Fibroblast of villous mesenchyme (primary cell): ENCODE measurements at regions not wholly inside any gene's neighbourhood (a gene's known extent, or its start where the extent isn't known, plus 50 kb on each side); places are given as distances from the start of the nearest gene placed in this dataset.
A peak's percentile ranks its signal among the peaks of the same experiment; 100 is the strongest.

Experiments used
- DNase-seq: peaks from one replicate; pipeline ENCODE4 v3.0.0-alpha.2; 2010; ENCODE audit warnings: low read depth
- H3K4me3 ChIP-seq: 2 replicates; pipeline ENCODE4 v1.5.1; 2011; ENCODE audit warnings: low read depth, mild to moderate bottlenecking, low read length
- TF ChIP-seq, protein P1 (sequence below): IDR thresholded peaks from 2 replicates; pipeline ENCODE4 v1.5.1; 2012; ENCODE audit warnings: low read depth, mild to moderate bottlenecking, low read length; ENCODE audit not compliant: insufficient read depth

DNA sequence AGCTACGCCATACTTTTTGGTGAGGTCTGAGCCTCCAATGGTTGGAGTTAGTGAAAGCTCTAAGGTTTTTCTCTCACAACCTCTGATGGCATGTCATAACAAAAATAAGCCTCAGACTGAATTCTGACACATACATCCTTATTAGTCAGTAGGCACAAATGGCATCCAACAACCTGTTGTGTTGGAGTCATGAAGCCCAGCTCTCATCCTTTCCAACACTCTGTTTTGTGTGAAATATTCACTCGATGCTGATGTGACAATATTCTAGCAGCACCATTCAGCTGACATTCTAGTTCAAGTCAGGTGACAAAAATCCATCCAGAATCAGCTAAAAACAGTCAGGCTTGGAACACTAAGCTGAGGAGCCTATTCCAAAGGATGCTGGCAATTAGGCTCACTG, 603.2 kb upstream of the ID2 start:
- no peak for DNase-seq
- TF ChIP-seq, protein P1, sequence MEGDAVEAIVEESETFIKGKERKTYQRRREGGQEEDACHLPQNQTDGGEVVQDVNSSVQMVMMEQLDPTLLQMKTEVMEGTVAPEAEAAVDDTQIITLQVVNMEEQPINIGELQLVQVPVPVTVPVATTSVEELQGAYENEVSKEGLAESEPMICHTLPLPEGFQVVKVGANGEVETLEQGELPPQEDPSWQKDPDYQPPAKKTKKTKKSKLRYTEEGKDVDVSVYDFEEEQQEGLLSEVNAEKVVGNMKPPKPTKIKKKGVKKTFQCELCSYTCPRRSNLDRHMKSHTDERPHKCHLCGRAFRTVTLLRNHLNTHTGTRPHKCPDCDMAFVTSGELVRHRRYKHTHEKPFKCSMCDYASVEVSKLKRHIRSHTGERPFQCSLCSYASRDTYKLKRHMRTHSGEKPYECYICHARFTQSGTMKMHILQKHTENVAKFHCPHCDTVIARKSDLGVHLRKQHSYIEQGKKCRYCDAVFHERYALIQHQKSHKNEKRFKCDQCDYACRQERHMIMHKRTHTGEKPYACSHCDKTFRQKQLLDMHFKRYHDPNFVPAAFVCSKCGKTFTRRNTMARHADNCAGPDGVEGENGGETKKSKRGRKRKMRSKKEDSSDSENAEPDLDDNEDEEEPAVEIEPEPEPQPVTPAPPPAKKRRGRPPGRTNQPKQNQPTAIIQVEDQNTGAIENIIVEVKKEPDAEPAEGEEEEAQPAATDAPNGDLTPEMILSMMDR = no peak
- no peak overlapping the region for H3K4me3 ChIP-seq

DNA sequence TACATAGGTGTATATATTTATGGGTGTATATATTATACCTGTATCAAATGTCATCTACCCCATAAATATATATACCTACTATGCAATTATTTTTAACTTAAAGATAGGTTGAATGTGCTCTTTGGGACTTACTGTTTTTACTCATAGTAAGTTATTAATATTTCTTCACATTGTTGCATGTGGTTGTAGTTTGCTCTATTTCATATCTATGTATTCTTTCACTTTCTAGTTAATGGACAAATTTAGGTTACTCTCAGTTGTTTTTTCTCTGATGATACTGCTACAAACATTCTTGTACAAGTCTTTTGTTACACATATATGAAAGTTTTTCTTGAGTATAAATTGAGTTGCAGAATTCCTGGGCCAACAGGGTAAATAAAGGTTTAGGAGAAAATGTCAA, 601.8 kb upstream of the ID2 start:
- H3K4me3 ChIP-seq = no peak overlapping the region
- no peak for DNase-seq
- TF ChIP-seq, protein P1 = no peak

DNA sequence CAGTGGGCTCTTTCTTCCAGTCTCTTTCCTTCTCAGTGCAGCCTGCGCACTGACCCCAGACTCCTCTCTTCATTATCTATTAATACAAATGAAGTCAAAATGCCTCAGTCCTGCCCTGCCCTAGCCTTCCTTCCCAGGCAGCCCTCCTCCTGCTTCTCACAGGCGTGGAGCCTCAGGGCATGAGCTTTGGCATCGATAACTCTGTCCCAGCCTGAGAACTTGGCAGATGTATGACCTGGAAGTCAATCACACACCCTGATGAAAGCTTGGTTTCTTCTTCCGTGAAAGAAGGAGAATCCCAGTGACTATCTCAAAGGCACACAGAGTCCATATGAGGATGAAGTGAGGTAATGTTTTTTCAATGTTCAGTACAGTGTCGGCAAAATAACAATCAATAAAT, 600.7 kb upstream of the ID2 start:
- TF ChIP-seq, protein P1 = no peak
- no peak overlapping the region for H3K4me3 ChIP-seq
- DNase-seq = no peak

DNA sequence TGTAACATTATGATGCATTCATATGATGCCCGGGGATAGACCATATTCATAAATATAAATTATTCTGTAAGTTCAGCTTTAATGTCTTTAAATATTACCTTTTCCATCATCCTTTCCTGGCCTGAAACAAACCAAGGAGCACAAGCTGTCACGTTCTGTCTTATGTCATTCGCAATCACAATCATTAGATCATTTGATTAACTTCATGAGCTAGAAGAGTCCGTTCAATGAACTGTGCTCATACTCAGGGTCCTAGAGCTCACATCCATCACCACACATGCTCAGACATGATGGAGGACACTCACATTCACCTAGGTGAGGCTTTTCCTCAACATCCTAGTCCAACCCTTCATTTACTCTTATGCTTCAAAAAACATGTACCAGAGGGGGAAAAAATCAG, 599.0 kb upstream of the ID2 start:
- no peak for DNase-seq
- TF ChIP-seq, protein P1 = no peak
- H3K4me3 ChIP-seq = no peak overlapping the region

DNA sequence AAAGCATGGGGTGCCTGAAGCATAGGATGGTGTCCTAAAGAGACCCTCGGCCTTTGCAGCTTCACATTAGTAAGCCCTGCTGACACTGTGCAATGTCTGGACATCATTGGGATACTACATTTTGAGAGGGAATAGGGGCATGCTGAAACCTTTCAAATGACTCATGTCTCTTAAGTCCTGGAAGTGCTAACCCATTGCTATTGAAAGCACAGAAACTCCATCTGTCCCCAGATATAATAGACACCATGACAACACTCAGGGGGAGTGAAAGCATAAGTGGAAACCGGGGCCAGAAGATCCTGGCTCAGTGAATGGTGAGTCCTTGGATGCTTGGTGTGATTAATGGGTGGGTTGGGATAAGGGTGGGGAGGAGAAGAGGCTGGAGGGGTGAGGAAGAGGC, 595.5 kb upstream of the ID2 start:
- no peak for DNase-seq

DNA sequence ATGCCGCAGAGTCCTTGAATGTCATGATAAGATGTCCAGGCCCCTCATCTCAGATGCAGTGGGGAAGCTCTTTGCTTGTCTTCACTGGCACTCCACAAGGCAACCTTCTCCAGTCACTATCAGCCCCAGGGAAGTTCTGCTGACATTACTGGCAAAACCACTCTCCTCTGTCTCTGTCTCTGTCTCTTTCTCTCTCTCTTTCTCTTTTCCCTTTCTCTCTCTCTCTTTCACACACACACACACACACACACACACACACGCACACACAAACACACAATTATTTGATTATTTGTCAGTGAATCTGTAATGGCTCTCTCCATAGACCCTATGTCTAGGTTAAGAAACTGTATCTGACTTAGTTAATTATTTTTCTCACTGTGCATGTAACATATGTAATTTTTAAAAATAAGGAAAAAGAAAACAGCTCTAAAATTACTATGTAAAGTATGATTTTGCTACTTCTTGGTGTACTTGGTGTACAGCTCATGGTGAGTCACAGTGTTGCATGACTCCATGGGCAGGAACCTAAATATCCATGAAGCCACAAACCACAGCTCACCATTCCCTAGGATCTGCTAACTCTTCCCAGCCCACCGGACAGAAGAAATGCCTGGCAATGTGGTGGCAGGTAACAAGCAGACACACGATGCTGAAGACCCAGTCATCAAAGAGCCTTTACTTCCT, 594.9 kb upstream of the ID2 start:
- TF ChIP-seq, protein P1 = no peak
- DNase-seq = peak; percentile 80
- no peak overlapping the region for H3K4me3 ChIP-seq

More for the DNA sequence above, 595.5 kb upstream of the ID2 start:
- TF ChIP-seq, protein P1 = no peak
- no peak overlapping the region for H3K4me3 ChIP-seq

DNA sequence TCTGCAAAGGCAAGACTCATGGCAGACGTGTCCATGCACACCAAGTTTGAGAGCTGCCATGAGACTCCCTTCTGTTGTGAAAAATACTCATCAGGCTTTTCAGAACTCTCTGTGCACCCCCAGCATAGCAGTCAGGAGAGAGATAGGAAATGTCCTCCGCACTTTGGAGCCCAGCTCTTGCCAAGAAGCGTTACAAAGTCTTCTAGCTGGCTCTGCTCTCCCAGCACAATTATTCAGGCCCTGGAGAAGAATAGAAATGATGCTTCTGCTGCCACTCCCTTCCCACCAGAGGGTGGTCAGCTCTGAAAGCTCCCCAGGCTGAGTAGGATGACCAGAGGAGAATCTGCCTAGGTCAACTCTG, 594.4 kb upstream of the ID2 start:
- no peak overlapping the region for H3K4me3 ChIP-seq
- TF ChIP-seq, protein P1 = no peak
- DNase-seq = no peak
